Neuronal stem cell (in vitro differentiated cells): ENCODE measurements at regions not wholly inside any gene's neighbourhood (a gene's known extent, or its start where the extent isn't known, plus 50 kb on each side); places are given as distances from the start of the nearest gene placed in this dataset.

Experiments
- DNase-seq: peaks from one replicate; pipeline ENCODE4 v3.0.0-alpha.2; 2013; ENCODE audit warnings: low spot score
- H2AFZ ChIP-seq: one replicate; pipeline ENCODE4 v1.6.1; 2013; ENCODE audit warnings: mild to moderate bottlenecking, low read length, inconsistent platforms
- H2AK5ac ChIP-seq: 2 replicates; pipeline ENCODE4 v1.6.1; 2013; ENCODE audit warnings: low read depth, mild to moderate bottlenecking, inconsistent platforms, low read length, moderate library complexity, mixed read lengths
- H2BK120ac ChIP-seq: 2 replicates; pipeline ENCODE4 v1.6.1; 2013; ENCODE audit warnings: low read depth, mild to moderate bottlenecking, inconsistent platforms, low read length, moderate library complexity, mixed read lengths
- H2BK12ac ChIP-seq: one replicate; pipeline ENCODE4 v1.6.1; 2013; ENCODE audit warnings: low read length, inconsistent platforms
- H2BK15ac ChIP-seq: 2 replicates; pipeline ENCODE4 v1.6.1; 2013; ENCODE audit warnings: mild to moderate bottlenecking, low read length, inconsistent platforms, mixed read lengths
- H2BK5ac ChIP-seq: one replicate; pipeline ENCODE4 v1.6.1; 2013; ENCODE audit warnings: inconsistent platforms, mild to moderate bottlenecking, low read length, moderate library complexity
- H3K14ac ChIP-seq: one replicate; pipeline ENCODE4 v1.6.1; 2013; ENCODE audit warnings: low read length, inconsistent platforms
- H3K18ac ChIP-seq: 2 replicates; pipeline ENCODE4 v1.6.1; 2013; ENCODE audit warnings: low read length, inconsistent platforms
- H3K23ac ChIP-seq: 2 replicates; pipeline ENCODE4 v1.6.1; 2013; ENCODE audit warnings: low read depth, mild to moderate bottlenecking, mixed read lengths, low read length, inconsistent platforms; ENCODE audit not compliant: poor library complexity
- H3K27ac ChIP-seq: replicated peaks from 3 replicates; pipeline ENCODE4 v1.5.1; 2013; ENCODE audit warnings: low read length, inconsistent platforms
- H3K27me3 ChIP-seq, 3 experiments: 2 replicates each; pipeline ENCODE4 v1.6.1; 2013; ENCODE audit warnings: low read length in 3 of 3, mild to moderate bottlenecking in 2 of 3, inconsistent platforms in 1 of 3, low read depth in 1 of 3, mixed read lengths in 1 of 3, moderate library complexity in 1 of 3; ENCODE audit not compliant: control insufficient read depth in 3 of 3, insufficient read depth in 3 of 3
- H3K36me3 ChIP-seq, 2 donors: replicated peaks in 1 of 2; 2 replicates each; pipeline ENCODE4 v1.6.1; 2013; ENCODE audit warnings: low read length in 2 of 2; ENCODE audit not compliant: control insufficient read depth in 2 of 2, insufficient read depth in 2 of 2
- H3K4ac ChIP-seq: 2 replicates; pipeline ENCODE4 v1.6.1; 2013; ENCODE audit warnings: inconsistent platforms, mild to moderate bottlenecking, low read length, moderate library complexity
- H3K4me1 ChIP-seq, 2 donors: 1 replicate in 1 of 2; 2 replicates in 1 of 2; pipeline ENCODE4 v1.6.1; 2013; ENCODE audit warnings: low read length in 2 of 2, low read depth in 1 of 2; ENCODE audit not compliant: control insufficient read depth in 2 of 2, insufficient read depth in 1 of 2
- H3K4me2 ChIP-seq: one replicate; pipeline ENCODE4 v1.6.1; 2013; ENCODE audit warnings: mild to moderate bottlenecking, low read length, inconsistent platforms; ENCODE audit not compliant: insufficient read depth, poor library complexity, severe bottlenecking
- H3K4me3 ChIP-seq, 2 donors: 2 replicates each; pipeline ENCODE4 v1.5.1; 2013; ENCODE audit warnings: low read length in 2 of 2, mild to moderate bottlenecking in 2 of 2, inconsistent platforms in 1 of 2, moderate library complexity in 1 of 2
- H3K79me1 ChIP-seq: one replicate; pipeline ENCODE4 v1.6.1; 2013; ENCODE audit warnings: low read depth, mild to moderate bottlenecking, inconsistent platforms, low read length, moderate library complexity
- H3K9ac ChIP-seq: one replicate; pipeline ENCODE4 v1.6.1; 2013; ENCODE audit warnings: mild to moderate bottlenecking, low read depth, low read length, inconsistent platforms; ENCODE audit not compliant: poor library complexity
- H3K9me3 ChIP-seq, 2 donors: replicated peaks in 1 of 2; 2 replicates each; pipeline versions ENCODE3 to v1.6.1; 2013; ENCODE audit warnings: low read length in 2 of 2, mild to moderate bottlenecking in 2 of 2, inconsistent platforms in 1 of 2, low read depth in 1 of 2, mixed read lengths in 1 of 2, moderate library complexity in 1 of 2; ENCODE audit not compliant: control insufficient read depth in 2 of 2, insufficient read depth in 1 of 2
- H4K8ac ChIP-seq: one replicate; pipeline ENCODE4 v1.6.1; 2013; ENCODE audit warnings: low read depth, mild to moderate bottlenecking, inconsistent platforms, low read length, moderate library complexity
- H4K91ac ChIP-seq: one replicate; pipeline ENCODE4 v1.6.1; 2013; ENCODE audit warnings: low read length, low read depth, mild to moderate bottlenecking, inconsistent platforms; ENCODE audit not compliant: poor library complexity
- WGBS, 2 donors: extraction: QIAGEN DNeasy Blood & Tissue Kit; methylation state at CpG; one replicate each; pipeline ENCODE4 v1.1.7; 2013; ENCODE audit warnings: missing lambda C conversion rate in 2 of 2, mixed read lengths in 1 of 2; ENCODE audit not compliant: insufficient read length in 2 of 2, insufficient replicate concordance in 1 of 2; ENCODE audit errors: extremely low coverage in 2 of 2; 5-methylcytosine and 5-hydroxymethylcytosine counted together

GRCh38 chr4:11214281-11214680, 214.4 kb downstream of the HS3ST1 start:
- no CpG with 5 or more reads among the region's 3 CpGs for WGBS, 2 donors
- Histone ChIP-seq H3K4me1 (no peaks in the 10 kb centered on the region), H2AFZ (no peak overlapping the region), H2AK5ac (no peak overlapping the region), H3K23ac (no peak overlapping the region), H4K91ac (no peak overlapping the region), H2BK120ac (no peak overlapping the region), H3K4me3 (no peak overlapping the region), H3K14ac (no peak overlapping the region), H3K79me1 (no peaks in the 10 kb centered on the region), H3K27ac (no peak overlapping the region), H3K18ac (no peak overlapping the region), H2BK5ac (no peak overlapping the region), H4K8ac (no peak overlapping the region), H3K36me3 (no peaks in the 10 kb centered on the region), H2BK12ac (no peak overlapping the region), H3K9me3 (peaks cover 0 to 5% of the 10 kb centered on the region in 2 donors), H3K4ac (no peak overlapping the region), H3K9ac (no peak overlapping the region), H2BK15ac (no peak overlapping the region), H3K27me3 (no peaks in the 10 kb centered on the region), H3K4me2 (no peak overlapping the region)
- DNase-seq = no peak

GRCh38 chr4:11209826-11210225, 218.9 kb downstream of the HS3ST1 start:
- Histone ChIP-seq H3K27ac (no peak overlapping the region), H3K14ac (no peak overlapping the region), H3K4ac (no peak overlapping the region), H3K9me3 (no peaks in the 10 kb centered on the region), H3K18ac (no peak overlapping the region), H3K27me3 (no peaks in the 10 kb centered on the region), H2BK15ac (no peak overlapping the region), H4K91ac (no peak overlapping the region), H3K4me3 (no peak overlapping the region), H3K23ac (no peak overlapping the region), H3K36me3 (no peaks in the 10 kb centered on the region), H2BK120ac (no peak overlapping the region), H3K79me1 (no peaks in the 10 kb centered on the region), H3K9ac (no peak overlapping the region), H3K4me1 (no peaks in the 10 kb centered on the region), H2AFZ (no peak overlapping the region), H2BK5ac (no peak overlapping the region), H2AK5ac (no peak overlapping the region), H3K4me2 (no peak overlapping the region), H4K8ac (no peak overlapping the region), H2BK12ac (no peak overlapping the region)
- WGBS, 2 donors = no CpG with 5 or more reads among the region's 5 CpGs
- no peak for DNase-seq

GRCh38 chr4:11201256-11201655, 227.4 kb downstream of the HS3ST1 start:
- Histone ChIP-seq H2BK15ac (no peak overlapping the region), H2BK12ac (no peak overlapping the region), H3K9ac (no peak overlapping the region), H3K14ac (no peak overlapping the region), H3K4me3 (no peak overlapping the region), H3K18ac (no peak overlapping the region), H4K91ac (no peak overlapping the region), H3K4me1 (no peaks in the 10 kb centered on the region), H2BK120ac (no peak overlapping the region), H4K8ac (no peak overlapping the region), H3K27ac (no peak overlapping the region), H3K9me3 (no peaks in the 10 kb centered on the region), H3K4me2 (no peak overlapping the region), H3K27me3 (no peaks in the 10 kb centered on the region), H2AFZ (no peak overlapping the region), H3K79me1 (no peaks in the 10 kb centered on the region), H2BK5ac (no peak overlapping the region), H3K36me3 (no peaks in the 10 kb centered on the region), H3K4ac (no peak overlapping the region), H2AK5ac (no peak overlapping the region), H3K23ac (no peak overlapping the region)
- WGBS, 2 donors = no CpG with 5 or more reads among the region's 2 CpGs
- no peak for DNase-seq

GRCh38 chr4:11198516-11199305, 230.0 kb downstream of the HS3ST1 start:
- WGBS, 2 donors = no CpG with 5 or more reads among the region's 14 CpGs
- no peak overlapping the region for H4K8ac ChIP-seq
- H3K4me2 ChIP-seq = no peak overlapping the region
- H3K4ac ChIP-seq = no peak overlapping the region
- H3K36me3 ChIP-seq = no peaks in the 10 kb centered on the region
- no peak overlapping the region for H3K18ac ChIP-seq
- H3K4me1 ChIP-seq = no peaks in the 10 kb centered on the region
- H4K91ac ChIP-seq = no peak overlapping the region
- no peak overlapping the region for H2AFZ ChIP-seq
- H2BK5ac ChIP-seq = no peak overlapping the region
- DNase-seq = no peak
- no peaks in the 10 kb centered on the region for H3K79me1 ChIP-seq
- no peak overlapping the region for H3K27ac ChIP-seq
- H2BK120ac ChIP-seq = no peak overlapping the region
- no peaks in the 10 kb centered on the region for H3K9me3 ChIP-seq
- no peak overlapping the region for H3K23ac ChIP-seq
- H3K14ac ChIP-seq = no peak overlapping the region
- H3K9ac ChIP-seq = no peak overlapping the region
- H2BK15ac ChIP-seq = no peak overlapping the region
- H2AK5ac ChIP-seq = no peak overlapping the region
- no peak overlapping the region for H3K4me3 ChIP-seq
- H2BK12ac ChIP-seq = no peak overlapping the region
- H3K27me3 ChIP-seq = no peaks in the 10 kb centered on the region
